ENCODE measurements at regions not wholly inside any gene's neighbourhood (a gene's known extent, or its start where the extent isn't known, plus 50 kb on each side); places are given as distances from the start of the nearest gene placed in this dataset.

DNA sequence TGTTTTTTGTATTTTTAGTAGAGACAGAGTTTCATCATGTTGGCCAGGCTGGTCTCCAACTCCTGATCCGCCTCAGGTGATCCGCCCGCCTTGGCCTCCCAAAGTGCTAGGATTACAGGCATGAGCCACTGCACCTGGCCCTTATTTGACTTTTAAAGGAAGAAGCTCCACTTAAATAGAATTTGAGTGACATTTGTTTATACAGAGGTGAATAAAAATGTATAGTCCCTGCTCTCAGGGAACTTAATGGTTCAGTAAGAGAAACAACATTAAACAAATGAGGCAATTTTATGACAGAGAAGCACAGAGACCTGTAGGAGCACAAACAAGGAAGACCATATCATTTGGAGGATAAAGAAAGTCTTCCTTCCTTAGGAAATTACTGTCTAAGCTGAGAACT, 65.7 kb downstream of the C9orf152 start:
- no peak for DNase-seq (ENCODE audit: extremely low spot score)
- ChIA-PET POLR2A (no interaction called here), CTCF (interaction anchor here (0.6 to 2.1 kb wide), 2 partner anchors 15 to 574 kb away, joined by 3 to 6 read pairs; no protein-coding TSS in a partner anchor)
- TF ChIP-seq CTBP1 (IDR thresholded peaks at IDR 0.05; ENCODE audit: borderline replicate concordance) (no peak), FOXM1 (IDR thresholded peaks at IDR 0.05; ENCODE audit: borderline replicate concordance) (no peak), FOXA1 (IDR thresholded peaks at IDR 0.05) (no peak), ELF4 (IDR thresholded peaks at IDR 0.05) (no peak), L3MBTL2 (conservative IDR thresholded peaks at IDR 0.05) (no peak)

DNA sequence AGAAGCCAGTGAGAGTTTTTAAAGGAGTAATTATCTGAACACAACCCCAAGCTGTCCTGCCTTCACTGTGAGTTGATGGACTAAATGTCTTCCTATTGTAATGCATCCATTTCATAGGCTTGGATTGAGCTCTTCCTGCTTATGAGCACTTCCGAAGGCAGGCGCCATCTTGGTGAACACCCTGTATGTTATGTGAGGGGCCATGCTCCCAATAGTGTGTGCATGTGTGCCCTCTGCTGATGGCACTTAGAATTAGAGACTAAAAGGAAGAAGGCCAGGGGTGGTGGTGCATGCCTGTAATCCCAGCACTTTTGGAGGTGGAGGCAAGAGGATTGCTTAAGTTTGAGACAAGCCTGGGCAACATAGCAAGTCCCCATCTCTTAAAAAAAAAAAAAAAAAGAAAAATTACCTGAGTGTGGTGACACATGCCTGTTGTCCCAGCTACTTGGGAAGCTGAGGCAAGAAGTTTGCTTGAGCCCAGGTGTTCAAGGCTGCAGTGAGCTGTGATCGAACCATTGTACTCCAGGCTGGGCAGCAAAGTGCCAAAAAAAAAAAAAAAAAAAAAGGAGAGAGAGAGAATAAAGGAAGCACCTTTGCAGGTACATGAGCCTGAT, 65.0 kb downstream of the C9orf152 start:
- DNase-seq (ENCODE audit: extremely low spot score) = no peak
- TF ChIP-seq FOXM1 (IDR thresholded peaks at IDR 0.05; ENCODE audit: borderline replicate concordance) = no peak
- TF ChIP-seq SUZ12 (IDR thresholded peaks at IDR 0.05) = no peak
- no peak for TF ChIP-seq NFRKB (IDR thresholded peaks at IDR 0.05)
- TF ChIP-seq CTBP1 (IDR thresholded peaks at IDR 0.05; ENCODE audit: borderline replicate concordance) = no peak
- TF ChIP-seq L3MBTL2 (conservative IDR thresholded peaks at IDR 0.05) = no peak
- no peak for TF ChIP-seq SP1 (IDR thresholded peaks at IDR 0.05)
- no peak for TF ChIP-seq BHLHE40 (IDR thresholded peaks at IDR 0.05; ENCODE audit: borderline replicate concordance)
- TF ChIP-seq ELF4 (IDR thresholded peaks at IDR 0.05) = no peak
- TF ChIP-seq, protein P1, sequence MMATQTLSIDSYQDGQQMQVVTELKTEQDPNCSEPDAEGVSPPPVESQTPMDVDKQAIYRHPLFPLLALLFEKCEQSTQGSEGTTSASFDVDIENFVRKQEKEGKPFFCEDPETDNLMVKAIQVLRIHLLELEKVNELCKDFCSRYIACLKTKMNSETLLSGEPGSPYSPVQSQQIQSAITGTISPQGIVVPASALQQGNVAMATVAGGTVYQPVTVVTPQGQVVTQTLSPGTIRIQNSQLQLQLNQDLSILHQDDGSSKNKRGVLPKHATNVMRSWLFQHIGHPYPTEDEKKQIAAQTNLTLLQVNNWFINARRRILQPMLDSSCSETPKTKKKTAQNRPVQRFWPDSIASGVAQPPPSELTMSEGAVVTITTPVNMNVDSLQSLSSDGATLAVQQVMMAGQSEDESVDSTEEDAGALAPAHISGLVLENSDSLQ (IDR thresholded peaks at IDR 0.05) = no peak
- TF ChIP-seq FOXK2 (IDR thresholded peaks at IDR 0.05) = no peak
- POLR2A ChIA-PET = no interaction called here
- CTCF ChIA-PET = interaction anchor here (0.6 to 2.1 kb wide), 3 partner anchors 16 to 575 kb away, joined by 3 to 6 read pairs (median 6); no protein-coding TSS in a partner anchor

DNA sequence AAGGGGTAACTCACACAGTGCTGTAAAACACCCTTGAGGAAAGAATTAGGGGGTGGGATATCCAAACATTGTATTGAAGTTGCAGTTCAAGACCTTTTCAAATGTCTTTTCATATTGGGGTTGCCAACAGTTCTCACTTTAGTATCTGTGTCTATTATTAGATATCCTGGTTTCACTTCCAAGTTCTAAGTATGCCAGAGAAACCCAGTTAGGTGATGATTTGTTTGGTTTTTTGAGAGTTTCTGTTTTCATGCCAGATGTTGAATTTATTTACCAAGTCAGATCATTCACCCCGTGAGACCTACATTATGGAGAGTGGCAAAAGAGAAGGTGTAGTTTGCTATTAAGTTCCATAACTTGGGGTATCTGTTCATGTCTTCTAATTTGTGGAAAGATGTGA, 64.5 kb downstream of the C9orf152 start:
- POLR2A ChIA-PET = no interaction called here
- TF ChIP-seq, protein P1 (IDR thresholded peaks at IDR 0.05) = no peak
- TF ChIP-seq SUZ12 (IDR thresholded peaks at IDR 0.05) = no peak
- TF ChIP-seq SP1 (IDR thresholded peaks at IDR 0.05) = no peak
- no peak for TF ChIP-seq FOXA1 (IDR thresholded peaks at IDR 0.05)
- TF ChIP-seq TARDBP (IDR thresholded peaks at IDR 0.05) = no peak
- no peak for TF ChIP-seq CTBP1 (IDR thresholded peaks at IDR 0.05; ENCODE audit: borderline replicate concordance)
- TF ChIP-seq BHLHE40 (IDR thresholded peaks at IDR 0.05; ENCODE audit: borderline replicate concordance) = no peak
- no peak for TF ChIP-seq HDGF (IDR thresholded peaks at IDR 0.05; ENCODE audit: borderline replicate concordance)
- no peak for TF ChIP-seq FOXK2 (IDR thresholded peaks at IDR 0.05)
- no peak for TF ChIP-seq ARNT (IDR thresholded peaks at IDR 0.05)
- no peak for TF ChIP-seq L3MBTL2 (conservative IDR thresholded peaks at IDR 0.05)
- TF ChIP-seq LEF1 (IDR thresholded peaks at IDR 0.05; ENCODE audit: borderline replicate concordance) = no peak
- no peak for TF ChIP-seq ELF4 (IDR thresholded peaks at IDR 0.05)
- no peak for DNase-seq (ENCODE audit: extremely low spot score)
- CTCF ChIA-PET = interaction anchor here (0.7 to 2.1 kb wide), 2 partner anchors 16 to 194 kb away, joined by 6 read pairs; no protein-coding TSS in a partner anchor

DNA sequence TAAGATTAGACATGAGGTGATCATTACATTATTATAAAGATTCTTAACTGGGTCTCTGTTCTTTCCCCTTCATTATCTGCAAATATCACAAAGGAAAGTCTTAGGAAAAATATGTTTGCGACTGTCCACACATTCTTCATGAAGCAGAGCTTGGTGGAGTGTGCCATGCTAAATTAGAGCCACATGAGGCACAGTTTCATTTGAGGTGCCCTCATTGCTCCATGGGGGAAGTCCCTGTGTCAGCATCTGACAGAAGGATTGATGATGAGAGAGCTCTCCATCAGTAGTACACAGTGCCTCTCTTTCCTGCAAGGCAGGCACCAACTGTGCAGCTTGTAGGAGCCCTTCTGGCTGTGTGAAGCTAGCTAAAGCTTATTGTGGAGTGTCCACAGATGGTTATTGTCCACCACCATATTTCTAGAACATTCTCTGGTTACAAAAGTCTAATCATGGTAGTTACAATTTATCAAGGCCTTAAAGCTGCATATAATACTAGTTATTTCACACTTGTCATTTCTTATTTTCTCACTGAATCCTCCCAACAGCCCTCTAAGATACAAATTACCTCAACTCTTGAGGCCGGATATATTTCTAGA, 63.9 kb downstream of the C9orf152 start:
- DNase-seq (ENCODE audit: extremely low spot score) = no peak
- POLR2A ChIA-PET = no interaction called here
- no peak for TF ChIP-seq L3MBTL2 (conservative IDR thresholded peaks at IDR 0.05)
- no peak for TF ChIP-seq HDGF (IDR thresholded peaks at IDR 0.05; ENCODE audit: borderline replicate concordance)
- TF ChIP-seq ARNT (IDR thresholded peaks at IDR 0.05) = no peak
- no peak for TF ChIP-seq FOXM1 (IDR thresholded peaks at IDR 0.05; ENCODE audit: borderline replicate concordance)
- TF ChIP-seq NFRKB (IDR thresholded peaks at IDR 0.05) = no peak
- no peak for TF ChIP-seq FOXA1 (IDR thresholded peaks at IDR 0.05)
- TF ChIP-seq ELF4 (IDR thresholded peaks at IDR 0.05) = no peak
- TF ChIP-seq LEF1 (IDR thresholded peaks at IDR 0.05; ENCODE audit: borderline replicate concordance) = no peak
- no peak for TF ChIP-seq FOXK2 (IDR thresholded peaks at IDR 0.05)
- no peak for TF ChIP-seq SP1 (IDR thresholded peaks at IDR 0.05)
- no peak for TF ChIP-seq TARDBP (IDR thresholded peaks at IDR 0.05)
- TF ChIP-seq SUZ12 (IDR thresholded peaks at IDR 0.05) = no peak
- CTCF ChIA-PET = interaction anchor here (2.1 kb wide), 1 partner anchor 17 kb away, joined by 6 read pairs; no protein-coding TSS in a partner anchor

DNA sequence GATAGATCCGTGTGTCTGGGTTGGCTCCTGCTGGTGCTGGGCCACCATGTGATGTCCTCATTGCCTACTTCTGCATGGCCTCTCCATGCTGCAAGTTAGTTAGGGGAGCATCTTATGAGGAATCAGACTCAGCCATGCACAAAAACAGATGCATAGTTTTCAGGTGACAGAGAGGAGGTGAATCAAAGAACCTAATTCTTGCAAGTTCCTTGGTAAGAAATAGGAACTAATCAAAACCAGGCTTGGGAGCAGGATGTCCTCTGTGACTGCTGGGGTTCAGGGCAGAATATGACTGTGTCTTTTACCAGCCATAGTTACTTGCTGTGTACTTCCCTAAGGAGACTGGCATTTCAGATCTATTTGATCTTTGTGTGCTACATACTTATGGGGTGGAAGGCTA, 61.6 kb downstream of the C9orf152 start:
- ChIA-PET CTCF (no interaction called here), POLR2A (no interaction called here)
- no peak for DNase-seq (ENCODE audit: extremely low spot score)
- TF ChIP-seq ZNF384 (IDR thresholded peaks at IDR 0.05) (no peak), FOXM1 (IDR thresholded peaks at IDR 0.05; ENCODE audit: borderline replicate concordance) (no peak), ELF4 (IDR thresholded peaks at IDR 0.05) (no peak), LEF1 (IDR thresholded peaks at IDR 0.05; ENCODE audit: borderline replicate concordance) (no peak), ARNT (IDR thresholded peaks at IDR 0.05) (no peak), FOXK2 (IDR thresholded peaks at IDR 0.05) (no peak), CTBP1 (IDR thresholded peaks at IDR 0.05; ENCODE audit: borderline replicate concordance) (no peak), BHLHE40 (IDR thresholded peaks at IDR 0.05; ENCODE audit: borderline replicate concordance) (no peak), SP1 (IDR thresholded peaks at IDR 0.05) (no peak), SUZ12 (IDR thresholded peaks at IDR 0.05) (no peak), FOXA1 (IDR thresholded peaks at IDR 0.05) (no peak), TARDBP (IDR thresholded peaks at IDR 0.05) (no peak), NFRKB (IDR thresholded peaks at IDR 0.05) (no peak), HDGF (IDR thresholded peaks at IDR 0.05; ENCODE audit: borderline replicate concordance) (no peak), L3MBTL2 (conservative IDR thresholded peaks at IDR 0.05) (no peak)
- TF ChIP-seq, protein P1 (IDR thresholded peaks at IDR 0.05) = no peak

DNA sequence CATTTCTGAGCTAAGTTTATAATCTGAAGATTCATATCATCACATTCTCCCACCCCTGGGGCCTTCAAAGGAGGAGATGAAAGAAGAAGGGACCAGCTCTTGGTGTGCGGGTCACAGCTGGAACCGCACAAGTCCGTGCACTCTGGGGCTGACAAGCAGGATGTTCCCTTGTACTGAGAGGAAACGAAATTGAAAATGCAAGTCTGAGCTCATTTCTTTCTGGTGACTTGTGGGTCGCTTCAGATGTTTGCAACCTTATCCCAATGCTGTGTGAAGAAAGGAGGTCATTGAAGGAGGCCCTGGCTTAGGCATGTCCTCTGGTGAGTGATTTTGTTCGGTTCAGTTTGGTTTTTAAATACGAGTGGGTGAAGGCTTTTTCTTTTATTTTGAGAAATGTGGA, 59.6 kb downstream of the C9orf152 start:
- TF ChIP-seq SUZ12 (IDR thresholded peaks at IDR 0.05) (no peak), HDGF (IDR thresholded peaks at IDR 0.05; ENCODE audit: borderline replicate concordance) (no peak), TARDBP (IDR thresholded peaks at IDR 0.05) (no peak), SP1 (IDR thresholded peaks at IDR 0.05) (no peak), ELF4 (IDR thresholded peaks at IDR 0.05) (no peak)
- TF ChIP-seq, protein P1 (IDR thresholded peaks at IDR 0.05) = no peak
- CTCF ChIA-PET = no interaction called here

More for the DNA sequence above, 59.6 kb downstream of the C9orf152 start:
- POLR2A ChIA-PET = no interaction called here
- no peak for DNase-seq (ENCODE audit: extremely low spot score)
